HG02885 (cell line): ENCODE measurements at regions not wholly inside any gene's neighbourhood (a gene's known extent, or its start where the extent isn't known, plus 50 kb on each side); places are given as distances from the start of the nearest gene placed in this dataset.

Experiments used
- ATAC-seq: cut with Tn5 transposase; IDR thresholded peaks from one replicate; pipeline ENCODE4 v1.9.1; 2021; ENCODE audit warnings: mild to moderate bottlenecking; ENCODE audit not compliant: unreplicated experiment, poor library complexity

DNA sequence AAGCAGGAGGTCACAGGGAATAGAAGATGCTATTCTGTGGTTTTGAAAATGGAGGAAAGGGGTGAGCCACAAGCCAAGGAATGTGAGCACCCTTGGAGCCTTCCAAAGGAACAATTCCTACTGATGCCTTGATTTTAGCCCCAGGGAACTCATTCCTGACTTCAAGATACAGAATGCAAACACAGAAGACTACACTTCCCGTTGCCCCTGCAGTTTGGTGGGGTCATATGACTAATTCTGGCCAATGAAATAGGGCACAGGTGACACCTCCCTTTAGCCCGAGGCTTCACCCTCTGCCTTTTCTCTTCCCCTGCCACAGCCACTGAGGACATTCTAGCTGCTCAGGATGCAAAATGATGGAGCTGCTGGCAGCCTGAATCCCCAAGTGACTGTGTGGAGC is 126.1 kb downstream of the INHBB start:
- no peak for ATAC-seq

GRCh38 chr2:120472891-120473309 is 127.0 kb downstream of the INHBB start:
- ATAC-seq, result no peak

DNA sequence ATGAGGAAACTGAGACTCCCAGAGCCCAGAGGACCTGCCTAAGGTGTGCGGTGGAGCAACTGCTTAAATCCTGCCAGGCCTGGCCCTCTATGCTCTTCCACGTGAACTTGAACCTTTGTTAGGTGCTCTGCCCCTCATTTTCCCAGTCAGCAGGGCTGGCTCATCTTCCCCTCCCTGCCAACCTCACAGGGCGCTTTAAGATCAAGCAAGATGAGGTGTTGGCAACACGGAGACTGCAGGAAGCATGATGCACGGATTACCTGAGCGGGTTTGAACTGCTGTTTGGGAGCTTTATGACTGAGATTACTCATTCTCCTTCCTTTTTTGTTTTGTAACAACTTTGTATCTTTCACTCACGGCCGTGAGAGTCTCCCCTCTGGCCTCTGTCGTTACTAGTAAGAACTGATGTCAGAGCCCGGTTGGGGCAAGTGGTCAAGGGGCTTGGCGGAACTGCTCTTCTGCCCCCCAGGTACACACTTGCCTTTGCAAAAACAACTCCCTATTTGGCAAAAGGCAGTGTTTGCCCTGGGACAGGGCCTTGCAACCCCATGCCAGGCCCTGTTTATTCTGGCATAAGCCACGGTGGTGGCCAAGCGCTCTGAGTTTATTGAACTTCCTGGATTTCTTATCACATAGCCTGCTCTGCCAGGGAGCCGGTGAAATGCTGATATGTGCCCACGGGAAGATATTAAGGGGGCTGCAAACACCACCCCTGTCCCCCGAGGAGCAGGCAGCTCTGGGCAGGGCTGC is 127.8 kb downstream of the INHBB start:
- ATAC-seq, result no peak

DNA sequence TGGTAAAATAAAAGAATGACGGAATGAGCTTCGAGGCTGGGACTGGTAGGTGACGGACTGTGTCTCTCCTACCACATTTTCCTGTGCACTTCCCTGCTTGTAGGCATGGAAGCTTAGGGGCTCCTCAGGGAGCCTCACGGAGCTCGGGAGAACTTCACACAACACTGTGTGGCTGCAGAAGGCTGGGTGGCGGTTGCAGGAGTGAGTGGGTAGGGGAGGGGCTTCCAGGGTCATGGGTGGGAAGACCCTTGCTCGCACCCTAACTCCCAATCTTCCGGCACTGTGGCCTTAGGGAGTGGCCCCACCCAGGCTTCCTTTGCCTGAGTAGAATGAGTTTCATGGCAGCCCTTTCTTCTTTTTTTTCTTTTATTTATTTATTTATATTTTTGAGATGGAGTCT is 128.6 kb downstream of the INHBB start:
- ATAC-seq, result no peak

DNA sequence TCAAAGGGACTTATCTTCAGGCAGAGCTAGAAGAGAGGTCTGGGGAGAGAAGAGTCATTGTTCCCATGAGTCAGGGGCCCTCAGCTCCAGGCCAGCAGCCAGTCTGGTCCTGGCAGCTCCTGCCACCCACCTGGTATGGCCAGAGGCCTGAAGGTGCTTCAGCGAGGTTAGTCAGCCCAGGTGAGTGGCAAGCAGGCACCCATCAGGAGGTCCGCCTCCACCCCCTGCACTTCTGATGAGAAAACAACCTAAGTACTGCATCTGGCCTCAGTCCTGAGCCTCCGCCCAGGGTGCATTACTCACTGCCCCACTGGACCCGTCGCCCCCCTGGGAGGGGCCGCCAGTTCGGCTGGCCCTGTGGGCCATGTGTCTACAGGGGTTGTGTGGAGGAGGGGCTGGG is 130.2 kb downstream of the INHBB start:
- no peak for ATAC-seq

DNA sequence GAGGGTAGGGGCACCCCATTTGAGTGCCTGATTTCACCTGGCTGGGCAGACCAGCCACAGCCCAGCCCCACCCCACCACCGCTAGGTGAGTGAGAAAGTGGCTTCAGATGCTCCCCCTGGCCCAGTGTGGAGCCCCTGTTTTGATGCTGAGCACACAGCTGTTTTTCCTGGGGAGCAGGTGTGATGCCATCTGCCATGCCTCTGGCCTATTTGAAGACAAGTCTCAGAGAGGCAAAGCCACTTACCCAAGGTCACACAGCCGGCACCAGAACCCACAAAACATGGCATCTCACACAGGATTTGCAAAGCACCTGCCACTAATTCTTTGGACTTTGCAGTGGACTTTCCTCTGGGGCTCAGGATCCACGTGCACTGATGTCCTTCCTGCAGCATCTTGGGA is 131.3 kb downstream of the INHBB start:
- ATAC-seq, result no peak

GRCh38 chr2:120477831-120478481 is 132.0 kb downstream of the INHBB start:
- no peak for ATAC-seq

DNA sequence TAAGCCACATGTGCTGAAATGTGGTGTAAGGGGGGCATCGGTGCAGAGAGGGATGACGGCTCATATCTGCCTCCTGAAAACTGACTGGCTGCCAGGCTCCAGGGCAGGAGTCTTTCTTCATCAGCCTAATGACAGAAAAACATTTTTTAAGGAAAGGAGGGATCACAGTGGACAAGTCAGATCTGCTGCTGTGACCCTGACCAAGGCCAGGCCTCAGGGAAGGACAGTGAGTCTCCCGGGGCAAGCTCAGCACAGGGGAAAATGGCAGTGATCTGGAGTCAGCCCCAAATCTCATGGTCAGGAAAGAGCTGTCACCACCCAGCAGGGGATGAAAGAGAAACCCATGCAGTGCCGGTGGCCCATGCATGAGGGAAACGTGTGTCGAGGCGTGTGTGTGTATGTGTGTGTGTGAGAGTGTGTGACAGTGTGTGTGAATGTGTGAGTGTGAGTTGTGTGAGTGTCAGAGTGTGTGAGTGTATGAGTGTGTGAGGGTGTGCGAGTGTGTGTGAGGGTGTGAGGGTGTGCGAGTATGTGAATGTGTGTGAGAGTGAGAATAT is 134.5 kb downstream of the INHBB start:
- no peak for ATAC-seq

GRCh38 chr2:120480903-120481445 is 135.0 kb downstream of the INHBB start:
- no peak for ATAC-seq

DNA sequence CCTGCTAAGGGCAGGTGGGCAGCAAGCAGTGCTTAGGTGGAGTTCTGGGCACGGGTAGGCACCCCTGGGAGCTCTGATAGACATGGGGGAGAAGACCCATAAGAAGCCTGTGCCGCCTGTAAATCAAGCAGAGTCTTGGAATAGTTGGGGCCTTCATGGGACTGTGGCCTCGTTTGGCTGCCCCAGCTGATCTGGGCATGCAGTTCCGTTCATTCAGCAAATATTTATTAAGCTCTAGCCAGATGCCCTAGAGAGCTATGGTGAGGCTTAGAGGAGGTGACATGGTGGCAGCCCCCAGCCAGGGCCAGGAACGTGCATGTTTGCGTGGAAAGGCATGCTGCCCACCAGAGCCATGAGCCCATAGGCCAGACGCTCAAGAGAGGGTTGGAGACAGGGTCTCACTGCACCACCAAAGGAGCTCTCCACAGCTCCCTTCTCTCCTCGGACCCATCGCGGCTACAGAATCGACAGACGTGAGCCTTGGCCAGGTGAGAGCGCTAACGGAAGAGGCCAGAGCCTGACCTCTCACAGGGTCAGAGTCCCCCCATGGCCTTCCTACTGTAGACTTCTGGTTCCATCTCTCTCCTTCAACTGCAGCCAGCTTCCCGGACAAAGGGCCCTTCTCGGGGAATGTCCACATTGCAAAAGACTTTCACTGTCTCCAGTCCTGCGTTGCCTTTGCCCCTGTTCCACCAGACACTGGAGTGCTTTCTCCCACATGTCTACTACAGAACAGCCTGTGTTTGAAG is 135.7 kb downstream of the INHBB start:
- no peak for ATAC-seq

GRCh38 chr2:120482334-120482733 is 136.4 kb downstream of the INHBB start:
- no peak for ATAC-seq

- ATAC-seq, result no peak
Observed at GRCh38 chr2:120483355-120483754, 137.4 kb downstream of the INHBB start.

- ATAC-seq, result no peak
Observed at GRCh38 chr2:120485096-120485495, 139.2 kb downstream of the INHBB start.

GRCh38 chr2:120486441-120486840 is 140.5 kb downstream of the INHBB start:
- no peak for ATAC-seq

DNA sequence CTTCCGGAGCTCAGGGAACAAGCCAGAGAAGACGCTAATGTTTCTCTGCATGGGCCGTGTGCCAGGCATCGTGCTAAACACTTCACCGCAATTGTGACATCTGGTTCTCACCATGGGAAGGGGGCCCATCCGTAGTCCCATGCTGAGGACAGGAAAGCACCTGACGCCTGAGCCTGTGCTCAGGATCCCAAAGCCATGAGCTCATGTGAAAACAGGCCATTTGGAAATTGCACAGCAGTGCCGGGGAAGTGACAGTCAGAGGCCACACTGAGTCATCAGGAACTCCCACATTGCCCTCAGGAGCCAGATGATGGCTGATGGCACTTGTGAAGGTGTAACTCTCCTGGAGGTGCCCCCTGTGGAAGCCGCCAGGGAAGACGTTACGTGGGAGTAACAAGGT is 141.0 kb downstream of the INHBB start:
- ATAC-seq, result no peak

GRCh38 chr2:120488531-120488930 is 142.6 kb downstream of the INHBB start:
- no peak for ATAC-seq

GRCh38 chr2:120489023-120489422 is 143.1 kb downstream of the INHBB start:
- no peak for ATAC-seq

DNA sequence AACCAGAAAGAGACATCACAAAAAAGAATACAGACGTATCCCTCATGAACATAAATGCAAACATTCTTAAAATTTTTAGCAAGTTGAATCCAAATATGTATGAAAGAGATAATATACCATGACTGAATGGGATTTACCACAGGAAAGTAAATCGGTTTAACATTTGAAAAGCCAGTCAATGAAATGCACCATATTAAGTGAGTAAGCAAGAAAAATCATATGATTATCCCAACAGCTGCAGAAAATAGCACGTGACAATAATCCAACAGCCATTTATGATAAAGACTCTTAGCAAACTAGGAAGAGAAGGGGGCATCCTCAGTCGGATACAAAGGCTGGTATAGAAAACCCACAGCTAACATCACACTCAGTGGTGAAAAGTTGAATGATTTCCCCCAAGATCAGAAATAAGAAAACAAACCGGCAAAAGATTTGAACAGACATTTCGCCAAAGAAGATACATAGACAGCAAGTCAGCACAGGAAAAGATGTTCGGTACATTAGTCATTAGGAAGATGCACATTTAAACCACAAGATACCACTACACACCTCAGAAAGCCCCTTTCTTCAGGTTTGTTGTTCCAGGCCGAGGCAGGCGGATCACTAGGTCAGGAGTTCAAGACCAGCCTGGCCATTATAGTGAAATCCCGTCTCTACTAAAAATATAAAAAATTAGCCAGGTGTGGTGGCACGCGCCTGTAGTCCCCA is 144.3 kb downstream of the INHBB start:
- ATAC-seq, result no peak

GRCh38 chr2:120491111-120491625 is 145.2 kb downstream of the INHBB start:
- no peak for ATAC-seq

DNA sequence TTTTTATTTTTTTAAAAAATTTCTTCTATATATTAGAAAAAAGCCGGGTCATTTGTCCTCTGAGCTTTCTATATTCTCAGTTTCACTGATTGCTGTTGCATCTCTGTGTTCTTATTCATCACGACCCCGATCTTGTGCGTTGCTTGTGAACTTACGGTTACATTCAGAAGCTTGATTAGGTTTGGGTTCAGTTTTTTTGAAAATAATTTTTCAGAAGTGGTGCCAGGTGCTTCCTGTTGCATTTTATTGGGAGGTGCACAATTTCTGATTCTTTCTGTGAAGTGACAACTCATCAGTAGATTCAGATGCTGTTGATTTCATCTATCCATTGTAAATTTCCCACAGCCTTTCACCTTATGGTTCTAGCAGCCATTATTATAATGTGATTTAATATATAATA is 147.3 kb downstream of the INHBB start:
- ATAC-seq, result no peak
